ENCODE measurements at regions not wholly inside any gene's neighbourhood (a gene's known extent, or its start where the extent isn't known, plus 50 kb on each side); places are given as distances from the start of the nearest gene placed in this dataset.

DNA sequence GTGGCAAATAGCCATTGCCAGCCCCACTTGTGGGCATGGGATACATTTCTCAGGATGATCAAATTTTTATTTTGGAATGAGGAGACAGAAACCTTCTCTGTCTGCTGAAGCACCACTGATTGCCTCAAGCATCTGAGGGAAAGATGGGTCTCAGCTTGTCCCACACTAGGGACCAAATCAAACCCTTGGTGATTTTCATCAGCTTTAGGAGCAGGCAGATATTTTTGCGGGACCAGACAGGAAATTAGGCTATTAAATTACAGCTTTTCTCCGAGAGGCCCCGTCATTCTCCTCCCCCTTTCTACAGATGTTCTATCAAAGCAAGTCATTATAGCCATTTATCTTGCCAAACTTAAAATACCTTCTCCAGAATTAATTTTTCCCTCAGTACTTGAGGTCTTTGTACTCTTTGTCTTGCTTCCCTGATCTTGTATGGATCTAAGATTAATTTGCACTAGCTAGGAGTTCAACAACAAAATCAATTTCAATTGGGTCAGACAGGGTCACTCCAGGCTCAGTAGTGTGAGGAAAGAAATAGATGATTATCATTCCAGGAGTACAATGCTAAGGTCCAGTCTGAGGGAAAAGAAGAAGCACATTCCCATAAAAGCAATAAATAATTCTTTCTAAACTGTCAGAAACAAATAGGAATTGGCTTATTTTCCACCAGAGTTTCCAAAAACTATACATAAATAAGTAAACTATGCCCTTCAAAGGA, 818.1 kb upstream of the SOX11 start:
- Mint-ChIP-seq H3K36me3 (ENCODE audit: unreplicated experiment) (no peaks in the 10 kb centered on the region), H3K4me3 (ENCODE audit: unreplicated experiment) (no peak overlapping the region), H3K27me3 (ENCODE audit: unreplicated experiment) (peaks cover 2% of the 10 kb centered on the region), H3K4me1 (ENCODE audit: low read depth, unreplicated experiment) (no peaks in the 10 kb centered on the region), H3K27ac (ENCODE audit: unreplicated experiment) (no peak overlapping the region), H3K9me3 (ENCODE audit: unreplicated experiment) (no peaks in the 10 kb centered on the region)
- TF ChIP-seq, protein P1, sequence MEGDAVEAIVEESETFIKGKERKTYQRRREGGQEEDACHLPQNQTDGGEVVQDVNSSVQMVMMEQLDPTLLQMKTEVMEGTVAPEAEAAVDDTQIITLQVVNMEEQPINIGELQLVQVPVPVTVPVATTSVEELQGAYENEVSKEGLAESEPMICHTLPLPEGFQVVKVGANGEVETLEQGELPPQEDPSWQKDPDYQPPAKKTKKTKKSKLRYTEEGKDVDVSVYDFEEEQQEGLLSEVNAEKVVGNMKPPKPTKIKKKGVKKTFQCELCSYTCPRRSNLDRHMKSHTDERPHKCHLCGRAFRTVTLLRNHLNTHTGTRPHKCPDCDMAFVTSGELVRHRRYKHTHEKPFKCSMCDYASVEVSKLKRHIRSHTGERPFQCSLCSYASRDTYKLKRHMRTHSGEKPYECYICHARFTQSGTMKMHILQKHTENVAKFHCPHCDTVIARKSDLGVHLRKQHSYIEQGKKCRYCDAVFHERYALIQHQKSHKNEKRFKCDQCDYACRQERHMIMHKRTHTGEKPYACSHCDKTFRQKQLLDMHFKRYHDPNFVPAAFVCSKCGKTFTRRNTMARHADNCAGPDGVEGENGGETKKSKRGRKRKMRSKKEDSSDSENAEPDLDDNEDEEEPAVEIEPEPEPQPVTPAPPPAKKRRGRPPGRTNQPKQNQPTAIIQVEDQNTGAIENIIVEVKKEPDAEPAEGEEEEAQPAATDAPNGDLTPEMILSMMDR (IDR thresholded peaks at IDR 0.05; ENCODE audit: partially characterized antibody, unreplicated experiment) = no peak
- no peak for DNase-seq

GRCh38 chr2:4882421-4882820, 809.8 kb upstream of the SOX11 start:
- no peaks in the 10 kb centered on the region for H3K27me3 Mint-ChIP-seq (ENCODE audit: unreplicated experiment)
- H3K27ac Mint-ChIP-seq (ENCODE audit: unreplicated experiment) = peak overlapping the region; percentile 44
- DNase-seq = no peak
- peaks cover 3% of the 10 kb centered on the region for H3K9me3 Mint-ChIP-seq (ENCODE audit: unreplicated experiment)
- TF ChIP-seq, protein P1 (IDR thresholded peaks at IDR 0.05; ENCODE audit: partially characterized antibody, unreplicated experiment) = no peak
- no peak overlapping the region for H3K4me3 Mint-ChIP-seq (ENCODE audit: unreplicated experiment)
- H3K36me3 Mint-ChIP-seq (ENCODE audit: unreplicated experiment) = no peaks in the 10 kb centered on the region
- H3K4me1 Mint-ChIP-seq (ENCODE audit: low read depth, unreplicated experiment) = no peaks in the 10 kb centered on the region

DNA sequence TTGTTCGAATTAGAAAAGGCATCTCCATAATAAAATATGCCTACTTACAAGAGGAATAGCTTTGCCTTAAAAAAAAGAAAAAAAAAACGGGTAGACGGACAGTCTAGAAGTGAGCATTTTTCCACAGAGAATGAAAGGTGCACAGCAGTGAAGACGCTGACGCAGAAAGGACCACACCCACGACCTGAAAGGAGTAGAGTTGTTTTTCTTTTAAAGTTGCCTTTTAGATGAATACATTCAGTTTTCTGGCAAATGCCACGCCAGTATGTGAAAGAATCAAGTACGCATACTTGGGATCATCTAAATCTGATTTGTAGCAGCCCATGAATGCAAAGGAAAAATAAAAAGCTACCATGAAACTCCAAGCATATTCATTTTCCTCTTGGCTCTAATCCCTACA, 809.2 kb upstream of the SOX11 start:
- no peak for DNase-seq
- Mint-ChIP-seq H3K4me3 (ENCODE audit: unreplicated experiment) (no peak overlapping the region), H3K27me3 (ENCODE audit: unreplicated experiment) (no peaks in the 10 kb centered on the region), H3K27ac (ENCODE audit: unreplicated experiment) (peak overlapping the region; percentile 44), H3K4me1 (ENCODE audit: low read depth, unreplicated experiment) (no peaks in the 10 kb centered on the region), H3K36me3 (ENCODE audit: unreplicated experiment) (no peaks in the 10 kb centered on the region), H3K9me3 (ENCODE audit: unreplicated experiment) (peaks cover 3% of the 10 kb centered on the region)
- TF ChIP-seq, protein P1 (IDR thresholded peaks at IDR 0.05; ENCODE audit: partially characterized antibody, unreplicated experiment) = no peak

GRCh38 chr2:4883375-4883774, 808.8 kb upstream of the SOX11 start:
- no peak for DNase-seq
- peaks cover 1% of the 10 kb centered on the region for H3K4me1 Mint-ChIP-seq (ENCODE audit: low read depth, unreplicated experiment)
- no peaks in the 10 kb centered on the region for H3K27me3 Mint-ChIP-seq (ENCODE audit: unreplicated experiment)
- H3K27ac Mint-ChIP-seq (ENCODE audit: unreplicated experiment) = no peak overlapping the region
- TF ChIP-seq, protein P1 (IDR thresholded peaks at IDR 0.05; ENCODE audit: partially characterized antibody, unreplicated experiment) = no peak
- H3K4me3 Mint-ChIP-seq (ENCODE audit: unreplicated experiment) = no peak overlapping the region
- no peaks in the 10 kb centered on the region for H3K36me3 Mint-ChIP-seq (ENCODE audit: unreplicated experiment)
- peaks cover 3% of the 10 kb centered on the region for H3K9me3 Mint-ChIP-seq (ENCODE audit: unreplicated experiment)

DNA sequence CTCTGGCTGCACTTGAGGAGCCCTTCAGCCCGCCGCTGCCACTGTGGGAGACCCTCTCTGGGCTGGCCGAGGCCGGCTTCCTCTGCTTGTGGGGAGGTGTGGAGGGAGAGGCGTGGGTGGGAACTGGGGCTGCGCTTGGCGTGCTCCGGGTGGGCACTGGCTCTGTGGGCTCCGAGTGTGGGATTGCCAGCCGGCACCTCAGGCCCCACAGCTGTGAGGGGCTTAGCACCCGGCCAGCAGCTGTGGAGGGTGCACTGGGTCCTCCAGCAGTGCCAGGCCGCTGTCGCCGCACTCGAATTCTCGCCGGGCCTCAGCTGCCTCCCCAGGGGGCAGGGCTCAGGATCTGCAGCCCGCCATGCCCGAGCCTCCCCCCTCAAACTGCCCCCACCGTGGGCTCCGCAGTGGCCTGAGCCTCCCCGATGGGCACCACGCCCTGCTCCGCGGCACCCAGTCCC, 808.0 kb upstream of the SOX11 start:
- Mint-ChIP-seq H3K9me3 (ENCODE audit: unreplicated experiment) (peaks cover 3% of the 10 kb centered on the region), H3K36me3 (ENCODE audit: unreplicated experiment) (no peaks in the 10 kb centered on the region), H3K4me1 (ENCODE audit: low read depth, unreplicated experiment) (peaks cover 1% of the 10 kb centered on the region), H3K27me3 (ENCODE audit: unreplicated experiment) (no peaks in the 10 kb centered on the region), H3K27ac (ENCODE audit: unreplicated experiment) (no peak overlapping the region), H3K4me3 (ENCODE audit: unreplicated experiment) (no peak overlapping the region)
- no peak for DNase-seq
- TF ChIP-seq, protein P1 (IDR thresholded peaks at IDR 0.05; ENCODE audit: partially characterized antibody, unreplicated experiment) = no peak
